OCI-LY1 (cell line): ENCODE measurements at regions not wholly inside any gene's neighbourhood (a gene's known extent, or its start where the extent isn't known, plus 50 kb on each side); places are given as distances from the start of the nearest gene placed in this dataset.

Source experiments
- H2AFZ ChIP-seq: fragments of 200-600 bp; sonication (generic), shearing (Covaris generic); 2 replicates; pipeline ENCODE4 v1.6.0; 2014; ENCODE audit warnings: antibody characterized with exemption, mild to moderate bottlenecking, low read length
- H3F3A ChIP-seq: fragments of 200-600 bp; sonication (generic), shearing (Covaris generic); 2 replicates; pipeline ENCODE4 v1.6.0; 2014; ENCODE audit warnings: mild to moderate bottlenecking, antibody characterized with exemption, low read length, moderate library complexity; ENCODE audit not compliant: insufficient read depth
- H3K27ac ChIP-seq: fragments of 200-600 bp; sonication (generic); 2 replicates; pipeline ENCODE4 v1.5.1; 2014; ENCODE audit warnings: low read length, mixed run types, mild to moderate bottlenecking, low read depth; ENCODE audit not compliant: poor library complexity, severe bottlenecking
- H3K27me3 ChIP-seq: fragments of 200-600 bp; sonication (generic); 2 replicates; pipeline ENCODE4 v1.6.0; 2014; ENCODE audit warnings: antibody characterized with exemption, mild to moderate bottlenecking, low read length, moderate library complexity; ENCODE audit not compliant: insufficient read depth
- H3K36me3 ChIP-seq: fragments of 200-600 bp; sonication (generic); 2 replicates; pipeline ENCODE4 v1.6.1; 2014; ENCODE audit warnings: mild to moderate bottlenecking, antibody characterized with exemption, low read length, moderate library complexity, mixed read lengths; ENCODE audit not compliant: insufficient read depth
- H3K4me1 ChIP-seq: fragments of 200-600 bp; sonication (generic); 2 replicates; pipeline ENCODE4 v1.5.1; 2014; ENCODE audit warnings: mild to moderate bottlenecking, low read length, moderate library complexity; ENCODE audit not compliant: insufficient read depth, severe bottlenecking
- H3K4me2 ChIP-seq: fragments of 200-600 bp; sonication (generic), shearing (Covaris generic); 2 replicates; pipeline ENCODE4 v1.6.1; 2014; ENCODE audit warnings: low read length
- H3K4me3 ChIP-seq: fragments of 200-600 bp; sonication (generic); 2 replicates; pipeline ENCODE4 v1.5.1; 2014; ENCODE audit warnings: low read length, low read depth, mild to moderate bottlenecking, mixed read lengths; ENCODE audit not compliant: poor library complexity, severe bottlenecking
- H3K79me2 ChIP-seq: fragments of 200-600 bp; shearing (Covaris generic); 2 replicates; pipeline ENCODE4 v1.6.1; 2016; ENCODE audit warnings: mixed run types, low read length, mixed read lengths; ENCODE audit not compliant: insufficient read depth
- H3K9ac ChIP-seq: fragments of 200-600 bp; sonication (generic), shearing (Covaris generic); 2 replicates; pipeline ENCODE4 v1.6.1; 2014; ENCODE audit warnings: mild to moderate bottlenecking, low read length, mixed read lengths
- H3K9me2 ChIP-seq: fragments of 200-600 bp; sonication (generic), shearing (Covaris generic); 2 replicates; pipeline ENCODE4 v1.6.1; 2014; ENCODE audit warnings: low read depth, mild to moderate bottlenecking, low read length, mixed read lengths
- H3K9me3 ChIP-seq: fragments of 200-600 bp; shearing (Covaris generic); 2 replicates; pipeline ENCODE4 v1.6.1; 2014; ENCODE audit warnings: low read length, mixed read lengths
- H4K20me1 ChIP-seq: fragments of 200-600 bp; sonication (generic), shearing (Covaris generic); 2 replicates; pipeline ENCODE4 v1.6.0; 2016; ENCODE audit warnings: mild to moderate bottlenecking, low read length; ENCODE audit not compliant: insufficient read depth
- CTCF ChIP-seq: fragments of 200-600 bp; sonication (generic), shearing (Covaris generic); IDR thresholded peaks from 2 replicates; pipeline ENCODE4 v1.5.1; 2017; ENCODE audit warnings: mild to moderate bottlenecking, antibody characterized with exemption, low read length, moderate library complexity, mixed read lengths
- EZH2 ChIP-seq: fragments of 200-600 bp; sonication (generic), shearing (Covaris generic); IDR thresholded peaks from 2 replicates; pipeline ENCODE4 v1.8.0; 2017; ENCODE audit warnings: borderline replicate concordance, mixed run types, mild to moderate bottlenecking, antibody characterized with exemption, low read length, moderate library complexity, mixed read lengths

GRCh38 chr18:71630696-71631095, 913.4 kb downstream of the CBLN2 start:
- H3K9me3 ChIP-seq, result no peaks in the 10 kb centered on the region
- no peaks in the 10 kb centered on the region for H3F3A ChIP-seq
- H3K27me3 ChIP-seq, result no peaks in the 10 kb centered on the region
- H3K36me3 ChIP-seq, result no peaks in the 10 kb centered on the region
- H3K9ac ChIP-seq, result no peak overlapping the region
- no peak overlapping the region for H3K27ac ChIP-seq
- no peaks in the 10 kb centered on the region for H4K20me1 ChIP-seq
- no peak overlapping the region for H3K4me3 ChIP-seq
- H3K4me2 ChIP-seq, result no peak overlapping the region
- H3K9me2 ChIP-seq, result no peaks in the 10 kb centered on the region
- no peaks in the 10 kb centered on the region for H3K4me1 ChIP-seq
- H2AFZ ChIP-seq, result no peak overlapping the region
- no peak for TF ChIP-seq EZH2
- no peak for TF ChIP-seq CTCF
- no peaks in the 10 kb centered on the region for H3K79me2 ChIP-seq

- Histone ChIP-seq H3K4me1 (no peaks in the 10 kb centered on the region), H2AFZ (no peak overlapping the region), H3K9me3 (no peaks in the 10 kb centered on the region)
Measured at GRCh38 chr18:71625556-71626090, 918.5 kb downstream of the CBLN2 start.

GRCh38 chr18:71598374-71598773, 945.8 kb downstream of the CBLN2 start:
- Histone ChIP-seq H2AFZ (no peak overlapping the region), H3K36me3 (no peaks in the 10 kb centered on the region), H3K9me2 (no peaks in the 10 kb centered on the region), H3F3A (no peaks in the 10 kb centered on the region), H3K27me3 (no peaks in the 10 kb centered on the region), H3K27ac (no peak overlapping the region), H3K4me1 (no peaks in the 10 kb centered on the region), H3K79me2 (no peaks in the 10 kb centered on the region), H3K9me3 (no peaks in the 10 kb centered on the region), H3K9ac (no peak overlapping the region), H3K4me2 (no peak overlapping the region), H4K20me1 (no peaks in the 10 kb centered on the region), H3K4me3 (no peak overlapping the region)
- no peak for TF ChIP-seq EZH2
- TF ChIP-seq CTCF, result no peak

More at GRCh38 chr18:71625556-71626090, 918.5 kb downstream of the CBLN2 start:
- TF ChIP-seq EZH2, result no peak
- TF ChIP-seq CTCF, result no peak
- no peak overlapping the region for H3K9ac ChIP-seq
- no peaks in the 10 kb centered on the region for H3K79me2 ChIP-seq
- no peak overlapping the region for H3K4me3 ChIP-seq
- H4K20me1 ChIP-seq, result no peaks in the 10 kb centered on the region
- no peaks in the 10 kb centered on the region for H3K27me3 ChIP-seq
- H3K9me2 ChIP-seq, result no peaks in the 10 kb centered on the region
- no peak overlapping the region for H3K27ac ChIP-seq
- H3K36me3 ChIP-seq, result no peaks in the 10 kb centered on the region
- H3K4me2 ChIP-seq, result no peak overlapping the region
- H3F3A ChIP-seq, result no peaks in the 10 kb centered on the region
